ENCODE measurements at regions not wholly inside any gene's neighbourhood (a gene's known extent, or its start where the extent isn't known, plus 50 kb on each side); places are given as distances from the start of the nearest gene placed in this dataset.

DNA sequence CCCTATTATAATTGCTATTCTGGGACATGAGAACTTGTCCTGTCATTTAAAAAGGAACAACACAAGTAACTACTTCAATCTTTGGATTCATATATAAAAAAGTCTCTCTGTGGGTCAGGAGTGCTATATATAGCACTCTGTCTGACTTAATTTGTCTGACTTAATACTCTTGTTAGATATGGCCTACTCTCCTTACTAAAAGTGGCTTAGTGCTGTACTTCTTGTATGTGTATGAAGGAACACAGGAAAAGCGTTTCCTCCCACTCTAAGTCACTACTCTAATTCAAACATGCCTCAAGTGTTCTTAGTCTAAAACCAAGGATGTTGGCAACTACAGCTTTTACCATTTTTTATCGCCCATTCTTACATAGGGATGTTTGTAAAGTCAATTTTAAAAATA, 255.2 kb upstream of the ROBO1 start:
- no peak for TF ChIP-seq EZH2phosphoT487 (IDR thresholded peaks at IDR 0.05; ENCODE audit: borderline replicate concordance, low read depth, low read length)
- TF ChIP-seq, protein P1, sequence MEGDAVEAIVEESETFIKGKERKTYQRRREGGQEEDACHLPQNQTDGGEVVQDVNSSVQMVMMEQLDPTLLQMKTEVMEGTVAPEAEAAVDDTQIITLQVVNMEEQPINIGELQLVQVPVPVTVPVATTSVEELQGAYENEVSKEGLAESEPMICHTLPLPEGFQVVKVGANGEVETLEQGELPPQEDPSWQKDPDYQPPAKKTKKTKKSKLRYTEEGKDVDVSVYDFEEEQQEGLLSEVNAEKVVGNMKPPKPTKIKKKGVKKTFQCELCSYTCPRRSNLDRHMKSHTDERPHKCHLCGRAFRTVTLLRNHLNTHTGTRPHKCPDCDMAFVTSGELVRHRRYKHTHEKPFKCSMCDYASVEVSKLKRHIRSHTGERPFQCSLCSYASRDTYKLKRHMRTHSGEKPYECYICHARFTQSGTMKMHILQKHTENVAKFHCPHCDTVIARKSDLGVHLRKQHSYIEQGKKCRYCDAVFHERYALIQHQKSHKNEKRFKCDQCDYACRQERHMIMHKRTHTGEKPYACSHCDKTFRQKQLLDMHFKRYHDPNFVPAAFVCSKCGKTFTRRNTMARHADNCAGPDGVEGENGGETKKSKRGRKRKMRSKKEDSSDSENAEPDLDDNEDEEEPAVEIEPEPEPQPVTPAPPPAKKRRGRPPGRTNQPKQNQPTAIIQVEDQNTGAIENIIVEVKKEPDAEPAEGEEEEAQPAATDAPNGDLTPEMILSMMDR (conservative IDR thresholded peaks at IDR 0.05; ENCODE audit: low read length): no peak
